ENCODE measurements at regions not wholly inside any gene's neighbourhood (a gene's known extent, or its start where the extent isn't known, plus 50 kb on each side); places are given as distances from the start of the nearest gene placed in this dataset.

DNA sequence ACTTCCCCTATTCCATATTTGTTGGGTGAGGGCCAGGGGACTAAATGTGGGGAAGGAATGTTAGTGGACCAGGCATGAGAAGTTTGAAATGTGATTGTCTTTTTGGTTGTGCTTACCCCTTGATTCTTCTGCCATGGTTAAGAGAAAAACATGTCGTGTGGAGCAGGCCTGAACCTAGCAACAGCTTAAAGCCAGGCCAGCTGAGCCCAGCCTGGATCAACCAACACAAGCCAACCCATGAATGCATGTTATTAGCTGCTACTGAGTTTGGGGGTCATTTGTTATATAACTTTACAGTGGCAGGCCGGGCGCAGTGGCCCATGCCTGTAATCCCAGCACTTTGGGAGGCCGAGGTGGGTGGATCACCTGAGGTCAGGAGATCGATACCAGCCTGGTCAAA lies 52.4 kb upstream of the TRIO start:
- no peak for DNase-seq

DNA sequence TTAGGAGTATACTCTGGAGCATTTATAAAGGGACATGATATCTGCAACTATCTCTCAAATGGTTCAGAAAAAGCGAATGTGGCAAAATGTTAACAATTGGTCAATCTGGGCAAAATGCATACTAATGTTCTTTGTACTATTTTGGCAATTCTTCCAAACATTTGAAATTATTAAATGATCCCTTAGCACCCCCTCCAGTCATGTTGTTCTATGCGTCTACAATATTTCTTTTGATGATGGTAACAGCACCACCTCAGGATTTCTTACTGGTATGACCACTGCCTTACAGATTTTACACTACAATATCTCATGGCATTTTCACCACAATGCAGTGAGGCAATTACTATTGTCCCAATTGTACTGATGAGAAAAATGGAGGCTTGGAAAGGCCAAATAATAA lies 52.9 kb upstream of the TRIO start:
- DNase-seq, result no peak

DNA sequence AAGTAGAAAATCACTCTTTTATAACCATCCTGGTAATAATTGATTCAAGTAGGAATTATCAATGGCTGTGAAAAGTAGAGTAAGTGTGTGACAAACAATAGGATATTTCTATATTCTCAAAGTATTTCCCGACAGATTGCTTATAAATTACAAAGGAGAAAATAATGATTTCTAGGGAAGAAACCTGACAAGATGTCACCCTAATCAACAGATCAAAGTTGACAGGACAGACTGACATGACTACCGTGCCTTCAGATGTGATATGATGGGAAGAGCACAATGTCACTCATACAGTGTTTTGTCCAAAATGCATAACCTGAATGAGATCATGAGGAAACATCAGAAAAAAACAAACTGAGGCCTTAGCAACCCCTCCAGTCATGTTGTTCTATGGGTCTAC lies 53.9 kb upstream of the TRIO start:
- no peak for DNase-seq

DNA sequence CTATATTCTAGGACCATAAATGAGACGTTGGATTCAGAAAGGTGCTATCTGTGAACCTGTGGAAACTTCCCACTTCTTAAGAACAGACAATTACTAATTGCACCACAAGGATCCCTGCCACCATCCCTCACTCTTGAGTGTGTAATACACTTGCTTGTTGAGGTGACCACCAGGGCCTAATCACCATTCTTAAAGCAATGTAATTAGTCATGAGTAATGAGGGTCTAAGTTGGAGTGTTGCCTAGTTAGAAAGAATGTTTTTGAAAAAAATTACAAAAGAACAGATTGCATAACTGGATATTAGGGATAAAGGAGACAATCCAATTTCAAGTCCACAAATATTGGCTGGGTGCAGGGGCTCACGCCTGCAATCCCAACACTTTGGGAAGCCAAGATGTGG lies 56.9 kb upstream of the TRIO start:
- no peak for DNase-seq

DNA sequence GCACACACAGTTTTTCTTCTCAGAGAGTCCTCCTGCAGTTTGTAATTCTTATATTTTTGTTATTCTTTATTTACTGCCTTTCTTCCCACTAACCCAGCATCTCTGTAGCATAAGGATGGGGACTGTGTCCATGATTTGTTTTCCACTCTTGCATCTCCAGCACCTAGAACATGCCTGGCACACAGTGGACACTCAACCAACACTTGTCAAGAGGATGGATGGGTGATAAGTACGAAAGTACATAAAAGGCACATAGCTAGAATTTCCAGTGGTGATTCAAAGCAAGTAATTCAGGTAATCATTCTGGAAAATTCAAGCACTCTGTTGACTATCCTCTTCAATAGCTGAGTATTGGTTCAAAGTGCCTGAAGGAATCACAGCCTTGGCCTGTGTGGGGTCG lies 60.2 kb upstream of the TRIO start:
- no peak for DNase-seq

DNA sequence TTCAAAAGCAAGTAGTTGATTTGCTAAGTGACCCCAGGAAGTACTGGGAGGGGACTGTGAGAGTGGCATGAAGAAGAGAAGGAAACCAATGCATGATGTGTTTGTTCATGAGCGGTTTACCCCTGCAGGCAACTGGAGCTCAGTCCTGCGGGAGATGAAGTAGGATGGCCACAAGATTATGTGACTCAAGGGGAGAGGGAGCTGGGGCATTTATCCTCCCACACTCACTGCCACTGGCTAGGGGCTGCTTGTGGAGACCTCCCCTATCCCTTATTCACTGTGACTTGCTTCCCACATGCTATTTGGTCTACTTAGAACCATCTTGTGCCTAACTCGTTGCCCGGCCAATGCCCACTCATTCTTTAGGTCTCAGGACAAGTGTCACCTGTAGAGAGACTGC lies 60.6 kb upstream of the TRIO start:
- DNase-seq, result no peak

DNA sequence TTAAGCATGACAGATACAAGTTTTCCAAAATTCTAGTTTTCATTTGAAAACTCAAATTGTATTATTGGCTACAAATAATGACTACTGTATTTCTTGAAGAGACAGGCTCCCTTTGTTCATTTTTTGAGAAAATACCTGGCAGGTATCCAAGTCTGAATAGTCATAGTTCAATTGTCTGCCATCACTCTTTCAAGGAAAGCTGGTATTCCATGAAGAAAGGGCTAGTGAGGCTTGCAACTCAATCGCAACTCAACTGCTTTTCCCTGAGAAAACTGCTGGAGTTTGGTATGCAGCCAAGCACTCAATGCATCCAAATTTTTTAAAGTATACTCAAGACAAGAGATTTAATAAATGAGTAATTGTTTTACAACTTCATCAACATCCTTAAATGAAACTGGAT lies 61.4 kb upstream of the TRIO start:
- no peak for DNase-seq

DNA sequence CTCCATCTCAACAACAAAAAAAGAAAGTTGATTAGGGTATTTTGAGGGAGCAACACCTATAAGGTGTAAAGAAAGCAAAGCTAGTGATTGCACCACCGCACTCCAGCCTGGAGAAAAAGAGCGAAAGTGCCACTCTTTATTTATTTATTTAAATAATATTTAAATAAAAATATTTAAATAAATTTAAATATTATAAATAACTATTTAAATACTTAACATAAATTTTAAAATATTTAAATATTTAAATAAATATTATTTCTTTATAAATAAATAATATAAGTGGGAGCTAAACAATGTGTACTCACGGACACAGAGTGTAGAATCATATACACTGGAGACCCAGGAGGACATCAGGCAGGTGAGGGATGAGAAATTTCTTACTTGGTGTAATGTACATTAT lies 64.4 kb upstream of the TRIO start:
- no peak for DNase-seq

DNA sequence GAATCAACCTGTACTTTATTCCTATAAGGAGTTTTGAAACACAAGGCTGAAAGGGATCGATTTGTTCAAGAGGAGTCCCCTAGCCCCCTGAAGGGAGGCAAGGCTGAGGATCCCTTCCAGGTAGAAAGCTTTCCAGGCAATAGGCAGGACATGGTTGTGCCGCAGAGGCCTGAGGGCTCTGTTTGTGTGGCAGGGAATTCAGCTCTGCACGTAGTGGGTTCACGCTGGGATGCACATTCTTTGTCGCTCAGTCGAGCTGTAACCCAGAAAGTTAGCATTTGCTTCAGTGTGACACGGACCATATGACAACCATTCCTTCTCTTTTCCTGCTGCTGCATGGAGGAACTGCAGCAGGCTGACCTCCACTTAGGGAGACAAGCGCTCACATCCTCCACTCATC lies 65.6 kb upstream of the TRIO start:
- no peak for DNase-seq

DNA sequence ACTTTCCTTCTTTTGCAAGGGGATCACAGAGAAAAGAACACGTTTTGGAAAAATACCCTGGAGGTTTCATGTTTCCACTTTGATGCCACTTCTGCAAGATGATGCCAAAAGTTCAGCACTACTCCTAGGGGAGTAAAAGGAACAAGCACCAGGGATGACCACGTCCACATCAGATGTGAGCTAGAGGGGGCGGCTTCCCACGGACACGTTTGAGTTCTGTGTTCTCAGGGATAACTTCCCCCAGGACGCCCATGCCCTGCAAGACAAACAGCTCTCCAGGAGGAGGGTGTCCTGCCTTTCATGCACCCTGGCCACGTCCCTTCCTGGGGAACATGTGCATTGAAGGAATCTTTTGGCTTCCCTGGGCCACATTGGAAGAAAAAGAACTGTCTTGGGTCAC lies 66.6 kb upstream of the TRIO start:
- DNase-seq, result no peak

DNA sequence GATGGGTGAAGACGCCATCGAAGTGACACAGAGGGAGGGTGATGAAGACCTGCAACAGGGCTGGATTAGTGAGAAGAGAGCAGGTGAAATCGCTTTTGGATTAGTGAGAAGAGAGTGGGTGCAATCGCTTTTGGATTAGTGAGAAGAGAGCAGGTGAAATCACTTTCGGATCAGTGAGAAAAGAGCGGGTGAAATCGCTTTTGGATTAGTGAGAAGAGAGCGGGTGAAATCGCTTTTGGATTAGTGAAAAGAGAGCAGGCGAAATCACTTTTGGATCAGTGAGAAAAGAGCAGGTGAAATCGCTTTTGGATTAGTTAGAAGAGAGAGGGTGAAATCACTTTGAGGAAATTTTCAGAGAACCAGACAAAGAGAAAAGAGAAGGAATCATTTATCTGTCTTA lies 67.2 kb upstream of the TRIO start:
- DNase-seq, result no peak

DNA sequence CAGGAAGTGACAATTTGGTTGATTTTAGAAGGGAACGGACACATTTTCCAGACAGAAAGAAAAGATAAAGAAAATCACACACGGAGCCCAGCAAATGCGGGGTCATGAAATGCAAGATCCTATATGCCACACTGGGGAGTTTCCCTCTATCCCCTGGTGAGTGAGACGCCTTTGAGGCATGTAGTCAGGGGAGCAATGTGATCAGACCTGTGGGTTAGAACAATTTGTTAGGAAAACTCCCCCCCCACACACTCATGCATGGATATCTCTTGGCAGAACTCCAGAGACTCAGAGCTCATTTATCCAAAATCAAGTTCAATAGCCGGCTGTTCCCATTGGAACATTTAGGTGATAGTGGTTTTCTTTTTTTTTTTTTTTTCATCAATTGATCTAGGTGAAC lies 71.7 kb upstream of the TRIO start:
- DNase-seq, result no peak

DNA sequence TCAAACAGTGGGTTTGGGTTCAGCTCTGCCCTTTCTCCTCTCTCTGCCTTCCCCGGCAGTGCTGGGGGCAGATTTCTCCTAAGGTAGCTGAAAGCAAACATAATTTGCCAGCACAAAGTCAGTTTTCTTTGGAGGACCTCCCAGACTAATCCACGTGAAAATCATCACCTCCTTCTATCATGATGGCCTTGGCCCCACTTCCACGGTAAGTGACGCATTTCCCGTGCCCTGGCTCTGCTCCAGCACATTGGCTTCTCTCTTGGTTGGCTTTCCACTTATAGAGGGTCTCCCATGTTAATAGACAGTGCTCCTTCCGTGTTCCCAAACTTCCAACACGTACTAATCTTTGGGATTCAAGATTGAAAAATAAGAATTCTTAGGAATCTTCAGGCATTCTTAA lies 74.1 kb upstream of the TRIO start:
- no peak for DNase-seq

DNA sequence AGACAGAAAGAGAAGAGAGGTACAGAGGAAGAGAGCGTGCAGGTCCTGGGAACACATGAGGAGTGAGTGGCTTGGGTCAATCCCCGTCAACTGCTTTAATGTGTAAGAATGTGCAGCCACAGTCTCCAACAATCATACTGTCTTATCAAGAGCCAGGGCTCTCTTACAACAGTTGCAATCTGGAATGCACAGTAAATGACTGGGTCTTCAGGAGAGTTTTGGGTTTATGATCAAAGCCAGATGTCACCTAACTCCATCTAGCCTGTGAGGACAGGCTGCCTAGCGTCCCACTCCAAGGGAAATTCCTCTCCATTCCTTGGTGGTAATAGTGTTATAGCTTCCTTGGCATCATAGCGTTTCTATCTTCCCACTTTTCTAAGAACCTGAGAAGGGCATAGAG lies 75.0 kb upstream of the TRIO start:
- DNase-seq, result no peak

DNA sequence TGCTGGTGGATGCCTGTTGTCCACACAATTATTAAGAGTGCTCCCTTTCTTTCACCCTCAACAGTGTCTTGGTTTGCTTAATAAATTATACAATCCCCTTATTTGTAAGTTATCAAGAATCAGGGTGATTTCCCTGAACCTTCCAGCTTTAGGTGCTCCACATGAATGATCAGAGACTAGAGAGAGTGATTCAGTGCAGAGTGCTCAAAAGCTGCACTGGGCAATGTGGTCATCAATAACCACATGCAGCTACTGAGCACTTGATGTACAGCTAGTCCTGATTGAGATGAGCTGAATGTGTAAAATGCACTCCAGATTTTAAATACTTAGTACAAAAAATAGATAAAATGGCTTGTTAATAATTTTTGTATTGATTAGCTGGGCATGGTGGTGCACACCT lies 76.8 kb upstream of the TRIO start:
- DNase-seq, result no peak

DNA sequence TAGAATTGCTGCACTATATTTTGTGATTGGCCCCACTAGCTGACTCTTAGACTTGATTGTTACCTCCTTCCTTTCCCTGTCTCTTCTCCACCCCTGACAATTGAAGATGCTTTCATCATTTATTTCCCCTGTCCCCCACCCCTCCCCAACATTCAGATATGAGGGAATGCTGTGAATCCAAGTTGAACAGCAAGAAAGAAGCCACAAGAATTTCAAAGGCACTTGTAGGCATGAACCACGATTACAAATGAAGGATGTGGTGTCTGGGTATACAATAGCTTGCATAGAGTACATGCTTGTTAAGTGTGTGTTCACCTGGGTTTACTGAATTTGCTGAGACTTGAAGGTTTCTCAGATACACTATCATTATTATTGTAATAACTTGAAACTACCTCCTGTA lies 78.3 kb upstream of the TRIO start:
- no peak for DNase-seq

DNA sequence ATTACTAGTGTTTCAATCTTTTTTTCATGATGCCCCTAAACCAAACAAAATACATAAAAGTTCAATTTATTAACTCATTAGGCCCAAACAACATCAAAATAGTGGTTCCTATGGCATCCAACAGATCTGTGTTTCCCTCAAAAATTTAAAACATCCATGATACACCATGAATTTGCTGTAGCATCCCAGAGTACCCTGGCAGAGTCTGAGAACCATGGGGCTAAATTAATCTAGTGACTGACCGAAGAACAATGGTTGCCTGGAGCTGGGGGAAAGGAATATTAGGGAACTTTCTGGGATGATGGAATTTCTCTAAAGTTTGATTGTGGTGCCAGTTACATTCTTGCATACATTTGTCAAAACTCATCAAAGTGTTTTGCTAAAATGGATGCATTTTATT lies 79.5 kb upstream of the TRIO start:
- DNase-seq, result no peak

DNA sequence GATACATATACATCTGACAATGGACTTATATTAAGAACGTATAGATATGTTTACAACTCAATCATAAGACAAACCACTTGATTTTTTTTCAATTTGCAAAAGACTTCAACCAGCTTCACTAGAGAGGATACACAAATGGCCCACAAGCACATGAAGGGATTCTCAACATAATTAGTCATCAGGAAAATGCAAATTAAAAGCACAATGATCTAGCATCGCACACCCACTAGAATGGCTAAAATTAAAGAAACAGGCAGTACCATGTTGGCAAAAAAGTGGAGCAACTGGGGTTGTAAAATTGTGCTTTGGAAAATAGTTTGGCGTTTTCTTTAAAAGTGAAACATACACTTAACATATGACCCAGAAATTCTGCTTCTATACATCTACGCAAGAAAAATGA lies 80.0 kb upstream of the TRIO start:
- DNase-seq, result no peak

DNA sequence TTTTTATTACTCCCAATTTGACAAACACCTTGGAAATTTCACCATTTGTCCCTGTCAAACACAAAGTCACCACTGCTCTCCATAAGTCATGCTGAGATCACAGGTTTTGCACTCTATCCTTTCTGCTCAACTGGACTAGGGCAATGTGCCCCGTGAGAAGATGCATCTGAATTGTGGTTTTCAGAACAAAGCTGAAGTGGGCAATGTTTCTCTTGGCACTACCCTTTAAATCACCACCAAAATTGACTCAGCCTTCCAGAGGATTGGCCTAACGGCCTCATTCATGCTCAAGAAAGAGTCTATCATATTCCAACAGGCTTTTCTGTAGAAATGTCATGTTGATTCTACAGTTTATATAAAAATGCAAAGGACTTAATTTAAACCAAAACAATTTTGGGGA lies 81.0 kb upstream of the TRIO start:
- DNase-seq, result no peak

DNA sequence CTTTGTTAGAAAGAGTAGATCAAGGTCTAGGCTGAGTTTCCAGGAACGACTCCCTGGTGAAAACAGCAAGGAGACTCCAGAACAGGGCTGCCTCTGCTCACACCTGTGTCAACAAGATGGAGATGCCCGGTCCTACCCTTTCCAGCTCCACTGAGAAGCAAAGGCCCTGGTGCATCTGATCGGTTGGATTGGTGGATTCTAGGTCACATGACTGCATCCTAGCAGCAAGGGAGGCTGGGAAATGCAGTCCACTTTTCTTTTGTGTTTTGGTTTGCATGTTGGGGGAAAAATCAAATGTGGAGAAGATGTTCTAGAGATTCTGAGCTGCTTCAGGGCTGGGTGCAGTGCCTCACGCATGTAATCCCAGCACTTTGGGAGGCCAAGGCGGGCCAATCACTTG lies 82.0 kb upstream of the TRIO start:
- DNase-seq, result peak; percentile 20

DNA sequence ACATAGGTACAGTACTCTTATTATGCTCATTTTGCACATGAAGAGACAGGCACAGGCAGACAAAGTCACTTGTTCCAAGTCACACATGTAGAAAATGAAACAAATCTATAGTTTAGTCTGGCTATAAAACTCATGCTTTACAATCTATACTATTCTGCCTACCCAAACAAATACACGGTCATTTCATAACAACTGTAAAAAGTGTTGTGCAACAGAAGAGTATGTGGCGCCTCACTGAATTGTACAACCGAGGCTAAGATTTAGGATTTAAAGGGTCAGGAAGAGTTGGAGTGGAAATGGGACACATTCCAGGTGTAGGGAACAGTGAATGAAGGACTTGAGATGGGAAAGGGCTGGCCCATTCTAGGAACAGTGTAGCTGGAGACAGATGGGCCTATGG lies 82.9 kb upstream of the TRIO start:
- no peak for DNase-seq

DNA sequence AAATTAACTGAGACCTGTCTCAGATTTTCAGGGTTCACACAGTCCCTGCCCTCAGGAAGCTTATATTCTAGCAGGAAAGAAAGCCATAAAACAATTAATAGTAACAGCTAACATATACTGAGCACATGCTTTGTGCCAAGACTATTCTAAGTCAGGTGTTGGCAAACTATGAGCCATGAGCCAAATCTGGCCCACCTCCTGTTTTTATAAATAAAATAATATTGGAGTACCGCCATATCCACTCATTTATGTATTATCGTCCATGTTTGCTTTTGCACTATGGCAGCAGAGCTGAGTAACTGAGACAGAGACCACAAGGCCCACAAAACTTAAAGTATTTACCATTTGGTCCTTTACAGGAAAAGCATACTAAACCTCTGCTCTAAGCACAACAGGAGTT lies 83.3 kb upstream of the TRIO start:
- DNase-seq, result no peak

DNA sequence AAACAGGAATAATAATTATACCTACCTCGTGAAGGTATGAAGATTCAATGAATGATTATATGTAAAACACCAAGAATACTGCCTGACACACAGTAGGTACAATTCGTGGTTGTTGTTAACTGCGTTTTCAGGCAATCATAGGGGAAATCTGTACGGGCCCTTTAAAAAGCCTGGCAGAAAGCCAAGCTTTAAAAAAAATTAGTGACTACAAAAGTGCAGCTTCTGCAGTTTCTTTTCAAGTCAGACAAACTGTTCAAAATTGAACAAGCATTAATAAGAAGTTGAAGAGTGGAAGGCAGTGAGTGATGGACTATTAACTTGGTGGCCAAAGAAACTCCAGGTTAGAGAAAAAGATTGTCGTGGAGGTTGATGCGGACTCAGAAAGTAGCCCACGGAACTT lies 85.9 kb upstream of the TRIO start:
- DNase-seq, result no peak

DNA sequence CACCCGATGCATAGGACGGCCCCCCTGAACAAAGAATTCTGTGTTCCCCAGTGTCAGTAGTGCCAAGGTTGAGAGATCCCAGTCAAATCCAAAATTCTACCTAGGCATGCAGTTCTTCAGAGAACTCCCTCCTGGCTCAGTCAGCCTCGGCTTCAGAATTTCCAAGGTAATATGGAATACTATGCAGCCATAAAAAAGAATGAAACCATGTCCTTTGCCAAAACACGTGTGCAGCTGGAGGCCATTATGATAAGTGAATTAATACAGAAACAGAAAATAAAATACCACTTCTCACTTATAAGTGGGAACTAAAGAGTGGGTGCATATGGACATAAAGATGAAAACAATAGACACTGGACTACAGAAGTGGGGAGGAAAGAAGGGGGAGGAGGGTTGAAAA lies 87.1 kb upstream of the TRIO start:
- DNase-seq, result no peak

DNA sequence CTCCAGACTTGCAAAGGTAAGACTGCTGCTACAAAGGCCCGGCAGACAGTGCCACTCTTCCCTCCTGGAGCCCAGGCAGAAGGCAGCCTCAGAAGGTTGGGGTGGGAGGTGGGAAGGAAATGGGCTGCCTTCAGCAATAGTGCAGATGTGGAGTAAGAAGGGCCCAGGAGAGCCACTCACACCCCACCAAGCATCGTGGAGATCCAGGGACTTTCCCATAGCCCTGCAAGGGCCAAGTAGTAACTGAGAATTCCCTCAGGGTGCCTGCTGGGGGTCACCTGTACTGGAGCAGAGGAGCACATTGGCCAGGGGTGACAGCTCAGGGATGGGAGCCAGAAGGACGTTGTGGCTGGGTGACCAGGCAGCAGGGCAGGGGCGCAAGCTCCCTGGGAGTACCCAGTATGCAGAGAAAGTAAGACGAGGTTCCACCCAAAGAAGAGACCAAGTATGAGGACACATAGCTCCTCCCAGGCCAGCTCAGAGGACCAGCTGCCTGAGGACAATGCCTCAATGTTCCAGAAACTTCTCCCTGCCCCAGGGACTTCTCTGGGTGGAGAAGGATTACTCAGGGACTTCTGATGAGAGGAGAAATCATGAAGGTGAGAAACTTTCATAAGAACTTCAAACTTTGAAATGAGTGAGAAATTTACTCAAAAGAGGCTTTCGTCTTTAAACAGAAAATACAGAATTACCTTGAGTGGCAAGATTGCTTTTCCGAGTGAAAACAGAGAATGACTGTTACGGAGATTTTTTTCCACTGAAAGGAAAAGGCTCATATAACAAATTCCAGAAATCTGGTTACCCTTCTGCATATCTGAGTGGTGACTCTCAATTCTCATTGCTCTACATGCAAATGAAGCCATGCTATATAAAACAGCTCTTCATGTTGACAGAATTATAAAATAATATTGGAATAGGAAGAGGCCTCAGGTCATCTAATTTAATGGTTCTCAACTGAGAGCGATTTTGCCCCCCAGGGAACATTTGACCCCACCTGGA lies 87.9 kb upstream of the TRIO start:
- no peak for DNase-seq
